ENCODE measurements at regions not wholly inside any gene's neighbourhood (a gene's known extent, or its start where the extent isn't known, plus 50 kb on each side); places are given as distances from the start of the nearest gene placed in this dataset.

- no peak overlapping the region for H3K9ac ChIP-seq
- H3K4me2 ChIP-seq, result no peak overlapping the region
- no peaks in the 10 kb centered on the region for H3K27me3 ChIP-seq
- no peaks in the 10 kb centered on the region for H3K4me1 ChIP-seq
- H4K20me1 ChIP-seq, result no peaks in the 10 kb centered on the region
- no peak overlapping the region for H3K4me3 ChIP-seq
- TF ChIP-seq Cebpa-rat (IDR thresholded peaks at IDR 0.05), result no peak
- H3K27ac ChIP-seq, result no peak overlapping the region
- H3K9me3 ChIP-seq, result no peaks in the 10 kb centered on the region
- no peaks in the 10 kb centered on the region for H3K36me3 ChIP-seq
These were observed 77.0 kb upstream of the IRF2BP2 start for GRCh38 chr1:234687011-234687410.

DNA sequence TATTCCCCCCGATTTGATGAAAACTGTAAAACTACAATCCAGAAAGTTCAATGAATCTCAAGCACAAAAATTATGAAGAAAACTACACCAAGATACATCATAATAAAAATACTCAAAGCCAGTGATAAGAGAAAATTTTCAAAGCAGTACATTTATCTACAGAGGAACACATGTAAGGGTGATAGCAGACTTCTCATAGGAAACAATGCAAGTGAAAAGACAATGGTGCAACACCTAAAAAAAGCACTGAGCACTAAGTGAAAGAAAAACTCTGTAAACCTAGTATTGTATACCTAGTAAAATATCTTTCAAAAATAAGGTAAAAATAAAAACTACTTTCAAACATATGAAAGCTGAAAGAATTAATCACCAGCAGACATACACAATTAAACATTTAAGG is 76.1 kb upstream of the IRF2BP2 start:
- Histone ChIP-seq H3K27me3 (no peaks in the 10 kb centered on the region), H4K20me1 (no peaks in the 10 kb centered on the region), H3K4me2 (no peak overlapping the region), H3K36me3 (no peaks in the 10 kb centered on the region), H3K9me3 (no peaks in the 10 kb centered on the region), H3K9ac (no peak overlapping the region), H3K27ac (no peak overlapping the region), H3K4me1 (no peaks in the 10 kb centered on the region), H3K4me3 (no peak overlapping the region)
- TF ChIP-seq Cebpa-rat (IDR thresholded peaks at IDR 0.05), result no peak

GRCh38 chr1:234684856-234685255 is 74.9 kb upstream of the IRF2BP2 start:
- H3K4me2 ChIP-seq, result no peak overlapping the region
- no peak overlapping the region for H3K4me3 ChIP-seq
- no peak for TF ChIP-seq Cebpa-rat (IDR thresholded peaks at IDR 0.05)
- H3K4me1 ChIP-seq, result no peaks in the 10 kb centered on the region
- H3K9me3 ChIP-seq, result no peaks in the 10 kb centered on the region
- no peaks in the 10 kb centered on the region for H3K27me3 ChIP-seq
- no peaks in the 10 kb centered on the region for H4K20me1 ChIP-seq
- no peak overlapping the region for H3K27ac ChIP-seq
- H3K9ac ChIP-seq, result no peak overlapping the region
- no peaks in the 10 kb centered on the region for H3K36me3 ChIP-seq

GRCh38 chr1:234683861-234684632 is 74.1 kb upstream of the IRF2BP2 start:
- H3K36me3 ChIP-seq, result no peaks in the 10 kb centered on the region
- H3K4me2 ChIP-seq, result no peak overlapping the region
- H3K27me3 ChIP-seq, result no peaks in the 10 kb centered on the region
- no peak for TF ChIP-seq Cebpa-rat (IDR thresholded peaks at IDR 0.05)
- no peaks in the 10 kb centered on the region for H3K9me3 ChIP-seq
- no peak overlapping the region for H3K4me3 ChIP-seq
- no peaks in the 10 kb centered on the region for H4K20me1 ChIP-seq
- H3K27ac ChIP-seq, result no peak overlapping the region
- no peaks in the 10 kb centered on the region for H3K4me1 ChIP-seq
- no peak overlapping the region for H3K9ac ChIP-seq

GRCh38 chr1:234683127-234683860 is 73.3 kb upstream of the IRF2BP2 start:
- no peaks in the 10 kb centered on the region for H3K27me3 ChIP-seq
- no peak overlapping the region for H3K4me2 ChIP-seq
- no peaks in the 10 kb centered on the region for H3K9me3 ChIP-seq
- no peaks in the 10 kb centered on the region for H3K36me3 ChIP-seq
- no peak overlapping the region for H3K9ac ChIP-seq
- H3K27ac ChIP-seq, result no peak overlapping the region
- TF ChIP-seq Cebpa-rat (IDR thresholded peaks at IDR 0.05), result no peak
- no peak overlapping the region for H3K4me3 ChIP-seq
- H4K20me1 ChIP-seq, result no peaks in the 10 kb centered on the region
- no peaks in the 10 kb centered on the region for H3K4me1 ChIP-seq

DNA sequence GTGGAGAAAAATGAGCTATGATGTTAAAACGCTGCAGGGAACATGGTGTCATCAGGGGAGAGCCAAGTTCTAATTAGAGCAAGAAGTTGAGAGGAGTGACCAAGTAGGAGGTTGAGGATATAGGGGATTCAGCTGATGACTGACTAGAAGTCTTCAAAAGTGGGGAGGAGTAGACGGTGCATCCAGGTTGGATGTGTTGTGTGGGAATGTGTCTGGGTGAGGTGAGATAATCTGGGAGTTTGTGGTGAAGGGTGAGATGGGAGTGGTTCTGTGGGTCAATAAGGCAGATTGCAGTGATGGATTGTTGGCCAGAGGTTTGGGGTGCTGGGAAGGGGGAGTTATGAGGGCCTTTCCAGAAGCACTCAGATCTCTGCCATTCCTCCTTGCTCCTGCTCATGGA is 72.0 kb upstream of the IRF2BP2 start:
- H3K9ac ChIP-seq, result no peak overlapping the region
- no peak overlapping the region for H3K4me2 ChIP-seq
- no peak for TF ChIP-seq Cebpa-rat (IDR thresholded peaks at IDR 0.05)
- H3K36me3 ChIP-seq, result no peaks in the 10 kb centered on the region
- no peaks in the 10 kb centered on the region for H3K4me1 ChIP-seq
- no peak overlapping the region for H3K4me3 ChIP-seq
- no peaks in the 10 kb centered on the region for H4K20me1 ChIP-seq
- no peak overlapping the region for H3K27ac ChIP-seq
- H3K27me3 ChIP-seq, result no peaks in the 10 kb centered on the region
- no peaks in the 10 kb centered on the region for H3K9me3 ChIP-seq

- Histone ChIP-seq H3K9me3 (no peaks in the 10 kb centered on the region), H3K4me2 (no peak overlapping the region), H3K4me3 (no peak overlapping the region), H3K36me3 (no peaks in the 10 kb centered on the region), H3K27me3 (no peaks in the 10 kb centered on the region), H3K4me1 (peaks cover 6% of the 10 kb centered on the region; the same call in 1 of the 2 replicates), H3K27ac (no peak overlapping the region), H3K9ac (no peak overlapping the region), H4K20me1 (no peaks in the 10 kb centered on the region)
- TF ChIP-seq Cebpa-rat (IDR thresholded peaks at IDR 0.05), result no peak
These were observed 71.1 kb upstream of the IRF2BP2 start for GRCh38 chr1:234681065-234681464.

DNA sequence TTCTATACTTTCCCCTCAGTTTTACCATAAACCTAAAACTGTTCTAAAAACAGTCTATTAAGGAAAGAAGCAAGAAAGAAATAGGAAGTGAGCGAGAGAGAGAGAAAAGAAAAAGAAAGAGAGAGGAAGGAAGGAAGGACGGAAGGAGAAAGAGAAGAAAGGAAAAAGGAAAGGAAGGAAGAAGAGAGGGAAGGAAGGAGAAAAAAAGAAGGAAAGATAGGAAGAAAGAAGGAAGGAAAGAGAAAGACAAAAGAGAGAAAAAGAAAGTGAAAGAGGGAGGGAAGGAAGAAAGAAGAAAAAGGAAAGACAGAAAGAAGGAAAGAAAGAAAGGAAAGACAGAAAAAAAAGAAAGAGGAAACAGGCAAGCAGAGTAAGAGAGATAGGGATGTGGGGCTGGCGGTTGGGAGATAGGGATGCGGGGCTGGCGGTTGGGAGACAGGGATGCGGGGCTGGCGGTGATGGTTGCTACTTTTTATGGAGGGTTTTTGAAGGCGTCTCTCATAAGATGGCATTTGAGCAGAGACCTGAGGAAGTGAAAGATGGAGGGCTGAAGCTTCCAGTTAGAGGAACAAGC is 70.4 kb upstream of the IRF2BP2 start:
- no peak overlapping the region for H3K27ac ChIP-seq
- no peaks in the 10 kb centered on the region for H4K20me1 ChIP-seq
- no peak for TF ChIP-seq Cebpa-rat (IDR thresholded peaks at IDR 0.05)

GRCh38 chr1:234676103-234676594 is 66.2 kb upstream of the IRF2BP2 start:
- peak overlapping the region; percentile 36; the same call in 1 of the 2 replicates for H3K9ac ChIP-seq
- TF ChIP-seq Cebpa-rat (IDR thresholded peaks at IDR 0.05), result no peak
- no peaks in the 10 kb centered on the region for H4K20me1 ChIP-seq
- peak overlapping the region; percentile 62 for H3K4me3 ChIP-seq
- H3K27me3 ChIP-seq, result no peaks in the 10 kb centered on the region
- peak overlapping the region; percentile 33; the same call in 1 of the 2 replicates for H3K27ac ChIP-seq
- H3K4me1 ChIP-seq, result peaks cover 24% of the 10 kb centered on the region
- no peaks in the 10 kb centered on the region for H3K36me3 ChIP-seq
- peaks cover 11% of the 10 kb centered on the region for H3K9me3 ChIP-seq
- H3K4me2 ChIP-seq, result peak overlapping the region; percentile 62

More for the DNA sequence above, 70.4 kb upstream of the IRF2BP2 start:
- Histone ChIP-seq H3K4me3 (no peak overlapping the region), H3K9ac (no peak overlapping the region), H3K27me3 (no peaks in the 10 kb centered on the region), H3K9me3 (no peaks in the 10 kb centered on the region), H3K4me2 (no peak overlapping the region), H3K36me3 (no peaks in the 10 kb centered on the region), H3K4me1 (peaks cover 12% of the 10 kb centered on the region; the same call in 1 of the 2 replicates)

- H3K9ac ChIP-seq, result peak overlapping the region; percentile 36; the same call in 1 of the 2 replicates
- H3K36me3 ChIP-seq, result no peaks in the 10 kb centered on the region
- H4K20me1 ChIP-seq, result no peaks in the 10 kb centered on the region
- peaks cover 28% of the 10 kb centered on the region for H3K4me1 ChIP-seq
- H3K4me2 ChIP-seq, result peak overlapping the region; percentile 62
- no peak for TF ChIP-seq Cebpa-rat (IDR thresholded peaks at IDR 0.05)
- no peak overlapping the region; the same call in 1 of the 2 replicates for H3K27ac ChIP-seq
- H3K9me3 ChIP-seq, result peaks cover 11% of the 10 kb centered on the region
- no peaks in the 10 kb centered on the region for H3K27me3 ChIP-seq
- H3K4me3 ChIP-seq, result peak overlapping the region; percentile 62
These were observed 65.6 kb upstream of the IRF2BP2 start for GRCh38 chr1:234675572-234675971.
